ENCODE measurements at regions not wholly inside any gene's neighbourhood (a gene's known extent, or its start where the extent isn't known, plus 50 kb on each side); places are given as distances from the start of the nearest gene placed in this dataset.

DNA sequence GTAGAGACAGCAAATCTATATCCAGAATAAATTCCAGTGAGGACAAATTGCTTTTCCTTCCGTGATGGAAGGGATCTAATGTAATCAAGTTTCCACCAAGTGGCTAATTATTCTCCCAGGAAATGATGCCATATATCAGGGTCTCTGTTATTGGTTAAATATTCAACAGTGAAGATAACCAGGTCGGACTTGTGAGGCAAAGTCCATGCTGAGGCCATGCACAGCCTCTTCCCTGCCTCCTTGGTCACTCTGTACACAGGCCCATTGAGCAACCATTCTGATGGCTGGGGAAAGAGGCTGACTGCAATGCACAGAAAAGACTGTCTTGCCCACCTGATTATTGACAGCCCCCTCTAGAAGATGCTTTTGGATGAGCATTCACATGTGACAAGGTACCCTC, 90.1 kb downstream of the TNFAIP2 start:
- no peaks in the 10 kb centered on the region for H3K9me1 ChIP-seq (ENCODE audit: insufficient read depth, low read length)
- H2BK15ac ChIP-seq (ENCODE audit: low read depth, low read length): no peak overlapping the region
- intact Hi-C loops (cut with micrococcal nuclease) (no loop called here), in situ Hi-C loops (cut with MboI; ENCODE audit: low sequenced_read_pairs) (no loop called here), dilution Hi-C loops (cut with HindIII; ENCODE audit: low sequenced_read_pairs, unreplicated experiment) (no loop called here)
- H3K23ac ChIP-seq (ENCODE audit: low read depth, low read length): no peak overlapping the region
- no peak overlapping the region for H3K9ac ChIP-seq (ENCODE audit: low read depth, low read length)
- no peak overlapping the region for H2BK120ac ChIP-seq (ENCODE audit: low read depth, low read length)
- DNase-seq (no peak), ATAC-seq (ENCODE audit: low read depth) (no peak)
- no peak overlapping the region for H2AFZ ChIP-seq (replicated peaks; ENCODE audit: low read length, poor library complexity)
- H2AK5ac ChIP-seq (ENCODE audit: low read depth, low read length): no peak overlapping the region
- no peak overlapping the region for H4K8ac ChIP-seq (ENCODE audit: low read depth in 2 of 2, low read length in 2 of 2)
- H3K4me1 ChIP-seq (ENCODE audit: control insufficient read depth, insufficient read depth, low read length): peaks cover 6% of the 10 kb centered on the region; the same call in 1 of the 2 replicates
- CTCF ChIA-PET: no interaction called here
- H2AK9ac ChIP-seq (replicated peaks; ENCODE audit: low read depth, low read length, poor library complexity): no peak overlapping the region
- no TSS peak for BruUV-seq (replicated peaks)
- no peak overlapping the region for H3K4me3 ChIP-seq (ENCODE audit: insufficient read depth, low read depth, low read length)
- H4K20me1 ChIP-seq (ENCODE audit: insufficient read depth, low read length): no peaks in the 10 kb centered on the region
- H3K4me2 ChIP-seq (ENCODE audit: low read depth, low read length): no peak overlapping the region
- 14% methylated on average over 1 of the region's 2 CpGs; no CpG with 5 or more reads in 1 of the 2 experiments for WGBS, 2 experiments (ENCODE audit: extremely low coverage in 2 of 2, insufficient read length in 1 of 2)
- H3K4ac ChIP-seq (ENCODE audit: low read depth, low read length): no peak overlapping the region
- POLR2A ChIA-PET (ENCODE audit: unreplicated experiment): no interaction called here
- no peak overlapping the region for H3K14ac ChIP-seq (replicated peaks; ENCODE audit: low read depth, low read length)
- no peak overlapping the region for H2BK5ac ChIP-seq (ENCODE audit: low read depth, low read length, poor library complexity, severe bottlenecking)
- no peak overlapping the region for H3K18ac ChIP-seq (ENCODE audit: low read depth, low read length)
- H3K56ac ChIP-seq (ENCODE audit: extremely low read depth, insufficient read depth, low read length): no peak overlapping the region
- H4K91ac ChIP-seq (ENCODE audit: insufficient read depth, low read depth, low read length): no peak overlapping the region
- H3K27ac ChIP-seq (ENCODE audit: insufficient read depth, low read length): no peak overlapping the region
- TF ChIP-seq MAZ (IDR thresholded peaks at IDR 0.05; ENCODE audit: borderline replicate concordance, low read depth, low read length) (no peak), RCOR1 (IDR thresholded peaks at IDR 0.05; ENCODE audit: insufficient replicate concordance, low read length) (no peak), MAFK (IDR thresholded peaks at IDR 0.05; ENCODE audit: low read depth, low read length) (no peak), CEBPB (IDR thresholded peaks at IDR 0.05; ENCODE audit: low read depth, low read length) (no peak), BHLHE40 (IDR thresholded peaks at IDR 0.05; ENCODE audit: low read depth, low read length) (no peak), FOS (IDR thresholded peaks at IDR 0.05; ENCODE audit: low read depth, low read length) (no peak), POLR2A (IDR thresholded peaks at IDR 0.05; ENCODE audit: low read depth, low read length) (no peak), CHD1 (IDR thresholded peaks at IDR 0.05; ENCODE audit: low read depth, low read length) (no peak), MXI1 (IDR thresholded peaks at IDR 0.05; ENCODE audit: borderline replicate concordance, low read depth, low read length) (no peak), RAD21 (IDR thresholded peaks at IDR 0.05; ENCODE audit: low read length) (no peak), RFX5 (IDR thresholded peaks at IDR 0.05; ENCODE audit: low read depth, low read length) (no peak), SMC3 (IDR thresholded peaks at IDR 0.05; ENCODE audit: low read depth, low read length) (no peak), NFE2L2 (IDR thresholded peaks at IDR 0.05; ENCODE audit: low read depth, low read length) (no peak)
- TF ChIP-seq, protein P1, sequence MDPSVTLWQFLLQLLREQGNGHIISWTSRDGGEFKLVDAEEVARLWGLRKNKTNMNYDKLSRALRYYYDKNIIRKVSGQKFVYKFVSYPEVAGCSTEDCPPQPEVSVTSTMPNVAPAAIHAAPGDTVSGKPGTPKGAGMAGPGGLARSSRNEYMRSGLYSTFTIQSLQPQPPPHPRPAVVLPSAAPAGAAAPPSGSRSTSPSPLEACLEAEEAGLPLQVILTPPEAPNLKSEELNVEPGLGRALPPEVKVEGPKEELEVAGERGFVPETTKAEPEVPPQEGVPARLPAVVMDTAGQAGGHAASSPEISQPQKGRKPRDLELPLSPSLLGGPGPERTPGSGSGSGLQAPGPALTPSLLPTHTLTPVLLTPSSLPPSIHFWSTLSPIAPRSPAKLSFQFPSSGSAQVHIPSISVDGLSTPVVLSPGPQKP (IDR thresholded peaks at IDR 0.05; ENCODE audit: borderline replicate concordance, low read depth, low read length): no peak
- TF ChIP-seq, protein P2, sequence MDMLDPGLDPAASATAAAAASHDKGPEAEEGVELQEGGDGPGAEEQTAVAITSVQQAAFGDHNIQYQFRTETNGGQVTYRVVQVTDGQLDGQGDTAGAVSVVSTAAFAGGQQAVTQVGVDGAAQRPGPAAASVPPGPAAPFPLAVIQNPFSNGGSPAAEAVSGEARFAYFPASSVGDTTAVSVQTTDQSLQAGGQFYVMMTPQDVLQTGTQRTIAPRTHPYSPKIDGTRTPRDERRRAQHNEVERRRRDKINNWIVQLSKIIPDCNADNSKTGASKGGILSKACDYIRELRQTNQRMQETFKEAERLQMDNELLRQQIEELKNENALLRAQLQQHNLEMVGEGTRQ (IDR thresholded peaks at IDR 0.05; ENCODE audit: low read depth, low read length): no peak
- TF ChIP-seq, protein P3, sequence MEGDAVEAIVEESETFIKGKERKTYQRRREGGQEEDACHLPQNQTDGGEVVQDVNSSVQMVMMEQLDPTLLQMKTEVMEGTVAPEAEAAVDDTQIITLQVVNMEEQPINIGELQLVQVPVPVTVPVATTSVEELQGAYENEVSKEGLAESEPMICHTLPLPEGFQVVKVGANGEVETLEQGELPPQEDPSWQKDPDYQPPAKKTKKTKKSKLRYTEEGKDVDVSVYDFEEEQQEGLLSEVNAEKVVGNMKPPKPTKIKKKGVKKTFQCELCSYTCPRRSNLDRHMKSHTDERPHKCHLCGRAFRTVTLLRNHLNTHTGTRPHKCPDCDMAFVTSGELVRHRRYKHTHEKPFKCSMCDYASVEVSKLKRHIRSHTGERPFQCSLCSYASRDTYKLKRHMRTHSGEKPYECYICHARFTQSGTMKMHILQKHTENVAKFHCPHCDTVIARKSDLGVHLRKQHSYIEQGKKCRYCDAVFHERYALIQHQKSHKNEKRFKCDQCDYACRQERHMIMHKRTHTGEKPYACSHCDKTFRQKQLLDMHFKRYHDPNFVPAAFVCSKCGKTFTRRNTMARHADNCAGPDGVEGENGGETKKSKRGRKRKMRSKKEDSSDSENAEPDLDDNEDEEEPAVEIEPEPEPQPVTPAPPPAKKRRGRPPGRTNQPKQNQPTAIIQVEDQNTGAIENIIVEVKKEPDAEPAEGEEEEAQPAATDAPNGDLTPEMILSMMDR (conservative IDR thresholded peaks at IDR 0.05; ENCODE audit: low read depth, low read length): no peak
- H4K5ac ChIP-seq (ENCODE audit: low read depth, low read length): no peak overlapping the region
- H3K27me3 ChIP-seq (ENCODE audit: control insufficient read depth, insufficient read depth, low read length): peaks cover 42% of the 10 kb centered on the region
- H3K9me3 ChIP-seq (ENCODE audit: control insufficient read depth, insufficient read depth, low read length): peaks cover 8% of the 10 kb centered on the region
- H3K36me3 ChIP-seq (ENCODE audit: control insufficient read depth, insufficient read depth, low read length): no peaks in the 10 kb centered on the region
- no peaks in the 10 kb centered on the region for H3K79me1 ChIP-seq (ENCODE audit: low read depth in 1 of 2, low read length in 2 of 2)
- H2BK20ac ChIP-seq (ENCODE audit: low read depth, low read length): no peak overlapping the region
